Tibial nerve (tissue), 3 donors: ENCODE measurements at regions not wholly inside any gene's neighbourhood (a gene's known extent, or its start where the extent isn't known, plus 50 kb on each side); places are given as distances from the start of the nearest gene placed in this dataset.

Experiments used
- CTCF ChIP-seq, 5 experiments: fragments of 200-600 bp in 3 of 5; fragments of 450-650 bp in 2 of 5; sonication (generic) in 3 of 5; IDR thresholded peaks; one replicate each; pipeline ENCODE4 v1.5.1; 2016 to 2019; ENCODE audit warnings: antibody characterized with exemption in 5 of 5, mild to moderate bottlenecking in 3 of 5, moderate library complexity in 2 of 5
- POLR2A ChIP-seq, 2 donors: fragments of 450-650 bp; IDR thresholded peaks; one replicate each; pipeline ENCODE4 v1.6.1; 2017; ENCODE audit warnings: antibody characterized with exemption in 2 of 2, mild to moderate bottlenecking in 2 of 2, moderate library complexity in 2 of 2

GRCh38 chrX:139199933-139200332, 330.6 kb upstream of the F9 start:
- no peak for TF ChIP-seq POLR2A (IDR thresholded peaks at IDR 0.05)
- TF ChIP-seq CTCF (IDR thresholded peaks at IDR 0.05) = no peak
